NCI-H2227 treated with DMSO at 0.1 percent for 48 hours (cell line): ENCODE measurements at regions not wholly inside any gene's neighbourhood (a gene's known extent, or its start where the extent isn't known, plus 50 kb on each side); places are given as distances from the start of the nearest gene placed in this dataset.
"Not testable (repeated sequence)": the region's sequence is repeated elsewhere in the genome, so short reads cannot be mapped to it uniquely, and the experiment has no call there.

Experiments
- DNase-seq: peaks from one replicate; lab custom pipeline; 2025; lab: John Stamatoyannopoulos, UW

GRCh38 chr5:40347981-40348725 is 331.6 kb upstream of the PTGER4 start:
- DNase-seq, result no peak

DNA sequence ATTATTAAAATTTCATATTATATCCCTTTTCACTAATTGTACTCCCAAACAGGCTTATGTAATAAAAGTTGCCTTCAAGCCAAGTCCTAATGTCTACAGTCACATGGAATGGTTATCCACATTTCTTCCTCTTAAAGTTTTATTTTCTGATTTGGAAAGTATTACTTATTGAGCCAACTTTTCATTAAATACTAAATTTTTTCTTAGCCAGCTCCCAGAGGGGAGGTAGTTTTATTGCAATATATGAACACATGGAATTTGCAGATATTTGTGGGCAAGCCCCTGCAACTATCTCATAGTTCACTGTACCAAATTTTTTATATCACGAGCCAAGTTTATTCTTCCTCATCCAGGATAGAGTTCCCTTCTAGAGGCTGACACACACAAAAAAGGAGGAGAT is 332.8 kb upstream of the PTGER4 start:
- DNase-seq, result no peak

DNA sequence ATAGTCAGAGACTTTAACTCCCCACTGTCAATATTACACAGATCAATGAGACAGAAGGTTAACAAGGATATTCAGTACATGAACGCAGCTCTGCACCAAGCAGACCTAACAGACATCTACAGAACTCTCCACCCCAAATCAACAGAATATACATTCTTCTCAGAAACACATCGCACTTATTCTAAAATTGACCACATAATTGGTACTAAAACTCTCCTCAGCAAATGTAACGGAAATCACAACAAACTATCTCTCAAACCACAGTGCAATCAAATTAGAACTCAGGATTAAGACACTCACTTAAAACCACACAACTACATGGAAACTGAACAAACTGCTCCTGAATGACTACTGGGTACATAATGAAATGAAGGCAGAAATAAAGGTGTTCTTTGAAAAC is 341.3 kb upstream of the PTGER4 start:
- not testable (repeated sequence) for DNase-seq

DNA sequence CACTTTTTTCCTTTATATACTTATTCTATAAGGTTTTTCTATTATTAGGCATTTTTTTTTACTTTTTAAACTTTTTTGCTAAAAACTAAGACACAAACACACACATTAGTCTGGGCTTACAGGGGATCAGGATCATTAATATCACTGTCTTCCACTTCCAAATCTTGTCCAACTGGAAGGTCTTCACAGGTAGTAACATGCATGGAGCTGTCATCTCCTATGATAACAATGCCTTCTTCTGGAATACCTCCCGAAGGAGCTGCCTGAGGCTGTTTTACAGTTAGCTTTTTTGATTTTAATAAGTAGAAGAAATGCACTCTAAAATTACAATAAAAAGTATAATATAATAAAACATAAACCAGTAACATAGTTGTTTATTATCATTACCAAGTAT is 345.5 kb upstream of the PTGER4 start:
- no peak for DNase-seq

GRCh38 chr5:40333459-40334241 is 346.1 kb upstream of the PTGER4 start:
- no peak for DNase-seq

DNA sequence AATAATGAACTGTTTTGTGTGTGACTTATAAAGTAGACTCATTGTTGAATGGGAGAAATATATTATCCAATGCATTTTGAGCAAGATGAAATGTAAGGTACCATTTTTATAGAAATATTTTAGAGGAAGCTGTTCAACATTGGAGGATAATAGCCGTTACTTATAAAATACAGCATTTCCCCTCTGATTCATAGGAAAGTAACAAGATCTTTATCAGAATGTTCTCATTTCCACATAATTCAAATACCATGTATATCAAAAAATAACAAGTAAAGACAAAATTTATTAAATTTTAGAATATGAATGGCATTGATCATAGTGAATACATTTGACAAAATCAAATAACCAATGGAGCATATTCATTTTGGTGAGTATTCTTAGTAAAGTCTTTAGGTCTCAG is 346.7 kb upstream of the PTGER4 start:
- DNase-seq, result no peak

- DNase-seq, result no peak
Measured at GRCh38 chr5:40331616-40332015, 348.1 kb upstream of the PTGER4 start.

GRCh38 chr5:40321514-40321913 is 358.2 kb upstream of the PTGER4 start:
- no peak for DNase-seq

DNA sequence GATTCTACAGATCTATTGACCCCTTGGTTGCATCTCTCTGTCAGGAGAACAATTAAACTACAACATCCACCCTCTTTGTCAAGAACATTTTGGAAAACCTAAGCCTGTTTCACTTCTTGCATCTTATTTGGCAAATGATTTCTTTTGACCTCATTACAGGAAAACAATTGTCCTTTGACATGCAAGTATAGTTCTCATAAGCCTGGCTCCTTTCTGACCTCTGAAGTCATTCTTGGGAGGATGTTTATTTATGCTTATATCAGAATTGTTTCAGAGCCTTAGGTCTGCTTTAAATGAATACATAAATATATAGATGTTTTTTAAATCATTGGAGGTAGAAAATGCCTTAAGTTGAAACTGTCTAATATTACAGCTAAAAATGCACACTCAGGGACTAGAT is 361.3 kb upstream of the PTGER4 start:
- no peak for DNase-seq

- DNase-seq, result no peak
Measured at GRCh38 chr5:40317023-40317422, 362.7 kb upstream of the PTGER4 start.

- DNase-seq, result no peak
Measured at GRCh38 chr5:40315126-40315525, 364.6 kb upstream of the PTGER4 start.

DNA sequence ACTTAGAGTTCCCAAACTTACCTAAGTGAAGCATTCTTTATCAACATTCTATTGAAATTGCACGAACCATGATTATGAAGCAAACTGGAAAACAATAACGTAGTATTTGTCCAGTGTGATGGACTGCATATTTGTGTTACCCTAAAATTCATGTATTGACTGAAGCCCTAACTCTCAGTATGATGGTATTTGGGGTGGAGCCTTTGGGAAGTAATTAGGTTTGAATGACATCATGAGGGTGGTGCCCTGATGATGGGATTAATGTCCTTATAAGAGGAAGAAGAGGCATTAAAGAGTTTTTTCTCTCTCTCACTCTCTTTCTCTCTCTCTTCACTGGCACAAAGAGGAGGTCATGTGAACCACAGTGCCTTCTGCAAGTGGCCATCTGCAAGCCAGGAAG is 365.4 kb upstream of the PTGER4 start:
- no peak for DNase-seq

DNA sequence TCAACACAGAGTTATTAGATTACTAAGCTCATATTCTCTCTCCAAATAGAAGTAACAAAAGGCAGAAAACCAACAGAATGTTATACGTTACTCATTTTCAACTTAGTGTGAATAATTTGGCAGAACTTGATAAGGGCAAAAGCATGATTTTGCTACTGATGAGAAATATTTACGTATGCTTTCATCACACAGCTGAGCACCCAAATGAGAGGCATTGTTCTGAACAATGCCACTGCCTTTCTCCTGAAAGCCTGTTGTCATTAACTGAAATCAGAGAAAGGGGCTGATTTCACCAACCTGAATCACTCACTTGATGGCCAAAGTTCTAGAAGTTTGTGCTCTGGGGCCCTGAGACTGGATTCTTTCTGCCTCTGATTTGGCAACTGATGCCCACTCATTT is 367.5 kb upstream of the PTGER4 start:
- DNase-seq, result no peak

GRCh38 chr5:40309851-40310250 is 369.9 kb upstream of the PTGER4 start:
- no peak for DNase-seq

- DNase-seq, result no peak
Measured at GRCh38 chr5:40308867-40309266, 370.8 kb upstream of the PTGER4 start.

DNA sequence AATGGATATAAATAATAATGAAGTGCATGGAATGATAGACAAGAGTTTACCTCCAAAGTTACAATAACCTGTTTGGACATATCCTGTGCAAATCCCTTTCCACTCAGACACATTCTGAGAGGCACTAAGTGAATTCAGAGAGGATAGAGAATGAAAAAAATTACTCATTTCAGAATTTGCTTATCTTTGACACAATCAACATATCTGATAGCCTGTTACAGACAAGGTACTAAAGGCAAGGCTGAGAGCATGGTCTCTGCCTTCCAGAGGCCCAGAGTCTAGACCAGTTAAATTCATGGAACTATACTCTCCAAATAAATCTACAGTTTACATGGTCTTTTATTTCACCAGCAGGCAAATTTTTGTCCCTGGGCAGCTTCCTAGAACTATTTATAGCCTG is 371.8 kb upstream of the PTGER4 start:
- no peak for DNase-seq

DNA sequence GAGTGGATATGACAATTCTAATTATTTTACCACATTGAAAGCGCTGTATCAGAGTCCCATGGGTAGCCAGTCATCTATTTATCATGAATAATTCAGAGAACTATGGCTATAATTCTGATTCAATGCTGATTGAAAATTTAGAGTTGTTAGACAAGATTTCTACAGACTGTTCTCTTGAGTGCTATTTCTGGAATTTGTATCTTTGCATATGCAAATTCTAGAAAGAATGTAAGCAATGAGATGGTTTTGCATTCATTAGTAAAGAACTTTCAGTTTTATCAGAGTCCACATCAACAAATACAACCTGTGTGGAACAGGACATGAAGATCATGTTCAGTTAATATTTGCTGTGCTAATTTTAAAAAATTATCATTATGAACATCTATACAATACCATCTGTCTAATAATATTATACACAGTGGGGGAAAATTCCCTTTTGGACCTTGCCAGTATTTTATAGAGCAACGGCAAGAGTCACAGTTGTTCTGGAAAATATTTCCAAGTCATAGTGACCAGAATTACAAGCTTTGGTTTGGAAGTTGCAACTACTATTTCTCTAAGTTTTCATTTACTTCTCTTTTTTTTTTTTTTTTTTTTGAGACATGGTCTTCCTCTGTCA is 372.7 kb upstream of the PTGER4 start:
- no peak for DNase-seq

DNA sequence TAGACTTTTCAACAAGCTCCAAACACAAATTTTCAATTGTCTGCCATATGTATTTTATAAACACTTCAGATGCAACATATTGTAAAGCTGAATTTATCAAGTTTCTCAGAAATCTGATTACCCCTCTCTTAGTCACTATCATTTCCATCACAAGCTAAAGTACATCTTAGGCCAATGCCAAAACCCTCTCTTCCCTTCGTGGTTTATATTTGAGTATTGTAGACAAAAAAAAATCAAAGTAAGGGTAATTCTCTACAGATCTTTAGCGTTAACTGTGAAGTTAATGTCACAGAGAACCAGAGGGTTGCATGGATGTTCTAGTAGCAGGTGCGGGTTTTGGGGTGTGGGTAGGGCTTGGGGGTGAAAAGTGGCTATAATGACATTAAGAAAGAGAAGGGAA is 387.7 kb upstream of the PTGER4 start:
- DNase-seq, result no peak

GRCh38 chr5:40291338-40291737 is 388.4 kb upstream of the PTGER4 start:
- DNase-seq, result no peak

DNA sequence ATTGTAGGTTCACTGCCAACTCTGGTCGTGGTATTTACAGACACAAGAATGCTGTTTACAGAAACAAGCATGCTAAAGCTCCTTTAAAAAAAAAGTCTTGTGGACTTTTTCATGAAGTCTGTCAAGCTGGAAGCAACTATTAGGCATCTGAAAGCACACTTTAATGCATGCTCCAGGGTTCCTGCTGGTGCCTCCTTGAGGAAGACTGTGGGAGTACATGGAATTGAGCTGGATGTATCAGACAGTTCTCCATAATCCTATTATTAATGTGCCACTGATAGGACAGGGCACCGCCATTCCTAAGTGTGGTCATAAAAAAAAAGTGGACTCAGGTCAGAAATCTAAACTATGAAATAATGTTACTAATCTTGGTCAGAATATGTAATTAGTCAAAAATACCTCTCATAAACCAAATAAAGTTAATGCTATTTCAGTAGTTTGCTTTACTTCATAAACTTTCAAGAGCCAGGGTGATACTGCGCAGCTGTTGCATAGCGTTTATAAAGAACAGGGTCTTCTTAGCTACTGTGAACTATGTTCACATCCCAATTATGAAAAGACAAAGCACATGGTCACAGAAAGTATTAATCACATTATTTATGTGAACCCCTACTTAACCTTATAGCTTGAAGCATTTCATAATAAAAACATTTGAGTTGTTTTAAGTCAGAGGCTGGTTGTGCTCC is 390.8 kb upstream of the PTGER4 start:
- DNase-seq, result no peak

- no peak for DNase-seq
Measured at GRCh38 chr5:40284863-40285262, 394.9 kb upstream of the PTGER4 start.

DNA sequence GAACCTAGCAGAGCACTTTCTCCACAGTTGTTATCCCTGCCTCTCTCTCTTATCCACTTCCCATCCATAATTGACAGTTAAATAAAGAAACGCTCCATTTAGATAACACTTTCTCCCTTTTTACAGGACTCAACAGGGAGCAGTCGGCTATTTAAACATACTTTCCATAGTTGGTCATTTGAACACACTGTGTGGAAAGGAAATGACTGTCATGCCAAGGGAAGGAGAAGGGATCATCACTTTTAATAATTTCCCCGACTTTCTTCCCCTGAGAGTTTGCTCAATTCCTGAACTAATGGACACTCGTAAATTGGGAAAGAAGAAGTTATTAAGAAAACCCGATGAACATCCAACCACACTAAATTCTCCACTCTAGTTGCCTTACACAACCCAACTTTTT is 400.8 kb upstream of the PTGER4 start:
- no peak for DNase-seq
